H9 (cell line): ENCODE measurements at regions not wholly inside any gene's neighbourhood (a gene's known extent, or its start where the extent isn't known, plus 50 kb on each side); places are given as distances from the start of the nearest gene placed in this dataset.

Source experiments
- DNase-seq: peaks from one replicate; pipeline ENCODE4 v3.0.0-alpha.2; 2017
- H2AFZ ChIP-seq: one replicate; pipeline ENCODE4 v1.6.1; 2013; ENCODE audit warnings: mild to moderate bottlenecking, low read length, control low read depth, moderate library complexity
- H2AK5ac ChIP-seq: 2 replicates; pipeline ENCODE4 v1.6.1; 2013; ENCODE audit warnings: low read length, control low read depth, mixed read lengths; ENCODE audit not compliant: insufficient read length
- H2BK120ac ChIP-seq: one replicate; pipeline ENCODE4 v1.6.1; 2013; ENCODE audit warnings: low read depth, mild to moderate bottlenecking, low read length, control low read depth, inconsistent platforms; ENCODE audit not compliant: poor library complexity, severe bottlenecking
- H2BK12ac ChIP-seq: 2 replicates; pipeline ENCODE4 v1.6.1; 2013; ENCODE audit warnings: low read length, control low read depth, mixed read lengths, low read depth; ENCODE audit not compliant: insufficient read length
- H2BK15ac ChIP-seq: 2 replicates; pipeline ENCODE4 v1.6.1; 2013; ENCODE audit warnings: low read depth, low read length, control low read depth
- H2BK20ac ChIP-seq: one replicate; pipeline ENCODE4 v1.6.1; 2013; ENCODE audit warnings: low read depth, mild to moderate bottlenecking, low read length, control low read depth, inconsistent platforms; ENCODE audit not compliant: poor library complexity, severe bottlenecking
- H2BK5ac ChIP-seq: 2 replicates; pipeline ENCODE4 v1.6.1; 2013; ENCODE audit warnings: low read length, control low read depth, mixed read lengths; ENCODE audit not compliant: insufficient read length
- H3K14ac ChIP-seq: 2 replicates; pipeline ENCODE4 v1.6.1; 2013; ENCODE audit warnings: low read length, control low read depth; ENCODE audit not compliant: insufficient read depth
- H3K18ac ChIP-seq: 2 replicates; pipeline ENCODE4 v1.6.1; 2013; ENCODE audit warnings: low read depth, mild to moderate bottlenecking, mixed read lengths, low read length, control low read depth; ENCODE audit not compliant: insufficient read length
- H3K23ac ChIP-seq: 2 replicates; pipeline ENCODE4 v1.6.1; 2013; ENCODE audit warnings: low read length, control low read depth, mixed read lengths, low read depth; ENCODE audit not compliant: insufficient read length
- H3K23me2 ChIP-seq: 2 replicates; pipeline ENCODE4 v1.6.1; 2013; ENCODE audit warnings: low read depth, mild to moderate bottlenecking, mixed read lengths, low read length, control low read depth; ENCODE audit not compliant: insufficient read length, poor library complexity, severe bottlenecking
- H3K27ac ChIP-seq: 2 replicates; pipeline ENCODE4 v1.5.1; 2013; ENCODE audit warnings: low read length, control low read depth, mixed read lengths, low read depth; ENCODE audit not compliant: insufficient read length
- H3K27me3 ChIP-seq: 2 replicates; pipeline ENCODE4 v1.6.1; 2013; ENCODE audit warnings: low read length, control low read depth, inconsistent platforms; ENCODE audit not compliant: insufficient read depth
- H3K4ac ChIP-seq: 2 replicates; pipeline ENCODE4 v1.6.1; 2013; ENCODE audit warnings: low read depth, mild to moderate bottlenecking, control low read depth, inconsistent platforms, low read length, moderate library complexity
- H3K4me1 ChIP-seq: 2 replicates; pipeline ENCODE4 v1.6.1; 2013; ENCODE audit warnings: low read length, control low read depth, inconsistent platforms; ENCODE audit not compliant: insufficient read depth
- H3K4me2 ChIP-seq: 2 replicates; pipeline ENCODE4 v1.6.1; 2013; ENCODE audit warnings: low read length, control low read depth, mixed read lengths; ENCODE audit not compliant: insufficient read length, insufficient read depth
- H3K56ac ChIP-seq: 2 replicates; pipeline ENCODE4 v1.6.1; 2013; ENCODE audit warnings: low read depth, mild to moderate bottlenecking, mixed read lengths, low read length, control low read depth; ENCODE audit not compliant: insufficient read length
- H3K79me1 ChIP-seq: 2 replicates; pipeline ENCODE4 v1.6.1; 2013; ENCODE audit warnings: low read depth, mild to moderate bottlenecking, moderate library complexity, low read length, control low read depth, inconsistent platforms; ENCODE audit not compliant: insufficient read depth, poor library complexity, severe bottlenecking
- H3K79me2 ChIP-seq: 2 replicates; pipeline ENCODE4 v1.6.1; 2013; ENCODE audit warnings: low read length, control low read depth, inconsistent platforms; ENCODE audit not compliant: insufficient read depth
- H3K9ac ChIP-seq: 2 replicates; pipeline ENCODE4 v1.6.1; 2013; ENCODE audit warnings: low read length, control low read depth, mixed read lengths; ENCODE audit not compliant: insufficient read length; ENCODE audit errors: extremely low read depth
- H3K9me3 ChIP-seq: one replicate; pipeline ENCODE4 v1.6.1; 2013; ENCODE audit warnings: low read depth, low read length, inconsistent platforms; ENCODE audit not compliant: control insufficient read depth
- H3T11ph ChIP-seq: one replicate; pipeline ENCODE4 v1.6.1; 2013; ENCODE audit warnings: mild to moderate bottlenecking, low read length, control low read depth, inconsistent platforms
- H4K20me1 ChIP-seq: one replicate; pipeline ENCODE4 v1.6.1; 2013; ENCODE audit not compliant: control insufficient read depth, insufficient read length, insufficient read depth
- H4K5ac ChIP-seq: 2 replicates; pipeline ENCODE4 v1.6.1; 2013; ENCODE audit warnings: low read depth, mild to moderate bottlenecking, mixed read lengths, low read length, control low read depth; ENCODE audit not compliant: insufficient read length
- H4K8ac ChIP-seq: replicated peaks from 2 replicates; pipeline ENCODE4 v1.6.1; 2013; ENCODE audit warnings: low read length, control low read depth, mixed read lengths, low read depth; ENCODE audit not compliant: insufficient read length
- H4K91ac ChIP-seq: 2 replicates; pipeline ENCODE4 v1.6.1; 2013; ENCODE audit warnings: low read depth, mild to moderate bottlenecking, moderate library complexity, mixed read lengths, low read length, control low read depth; ENCODE audit not compliant: insufficient read length
- H3K27ac Mint-ChIP-seq, 3 experiments: 2 replicates in 2 of 3; 3 replicates in 1 of 3; pipeline ENCODE4 v1.8.0; 2020 to 2021; ENCODE audit warnings: mixed read lengths in 3 of 3, mild to moderate bottlenecking in 1 of 3, moderate library complexity in 1 of 3
- H3K27me3 Mint-ChIP-seq: 2 replicates; pipeline ENCODE4 v1.8.0; 2021; ENCODE audit warnings: low read depth, mild to moderate bottlenecking, moderate library complexity, mixed read lengths
- H3K36me3 Mint-ChIP-seq, 3 experiments: 2 replicates in 2 of 3; 3 replicates in 1 of 3; pipeline ENCODE4 v1.8.0; 2020 to 2021; ENCODE audit warnings: low read depth in 3 of 3, mixed read lengths in 3 of 3; ENCODE audit not compliant: insufficient read depth in 1 of 3
- H3K4me1 Mint-ChIP-seq, 2 experiments: 2 replicates each; pipeline ENCODE4 v1.8.0; 2020; ENCODE audit warnings: mixed read lengths in 2 of 2
- H3K4me3 Mint-ChIP-seq, 2 experiments: 2 replicates in 1 of 2; 3 replicates in 1 of 2; pipeline ENCODE4 v1.8.0; 2020 to 2021; ENCODE audit warnings: mild to moderate bottlenecking in 2 of 2, mixed read lengths in 2 of 2, moderate library complexity in 1 of 2
- H3K9me3 Mint-ChIP-seq, 2 experiments: 2 replicates in 1 of 2; 3 replicates in 1 of 2; pipeline ENCODE4 v1.8.0; 2020; ENCODE audit warnings: mild to moderate bottlenecking in 2 of 2, mixed read lengths in 2 of 2, moderate library complexity in 1 of 2
- CTCF ChIP-seq: fragments of 200-600 bp; sonication (generic); conservative IDR thresholded peaks from 3 replicates; pipeline ENCODE4 v1.8.0; 2021; ENCODE audit warnings: antibody characterized with exemption, mild to moderate bottlenecking
- WGBS: extraction: QIAGEN DNeasy Blood & Tissue Kit; methylation state at CpG from one replicate; pipeline ENCODE4 v1.1.7; 2013; ENCODE audit warnings: missing lambda C conversion rate, low lambda C conversion rate, mixed read lengths; ENCODE audit not compliant: insufficient read length; ENCODE audit errors: extremely low coverage; 5-methylcytosine and 5-hydroxymethylcytosine counted together

GRCh38 chr7:67413670-67414069, 417.0 kb downstream of the TYW1 start:
- TF ChIP-seq CTCF = no peak
- Histone ChIP-seq H3K18ac (no peak overlapping the region), H3K4ac (no peak overlapping the region), H3K79me2 (no peaks in the 10 kb centered on the region), H2BK120ac (no peak overlapping the region), H3K27me3 (no peaks in the 10 kb centered on the region), H3K4me2 (peak overlapping the region; percentile 28), H3K23ac (no peak overlapping the region), H2BK15ac (no peak overlapping the region), H4K20me1 (no peaks in the 10 kb centered on the region), H2BK5ac (no peak overlapping the region), H3K4me1 (peaks cover 2% of the 10 kb centered on the region; the same call in 1 of the 2 replicates), H2BK12ac (no peak overlapping the region), H4K8ac (no peak overlapping the region), H4K91ac (no peak overlapping the region), H3K27ac (no peak overlapping the region), H2BK20ac (no peak overlapping the region), H3K23me2 (no peaks in the 10 kb centered on the region), H3K9me3 (peaks cover 5% of the 10 kb centered on the region), H2AK5ac (no peak overlapping the region), H3K79me1 (no peaks in the 10 kb centered on the region), H3K9ac (no peak overlapping the region), H2AFZ (no peak overlapping the region), H3K56ac (no peak overlapping the region), H4K5ac (no peak overlapping the region), H3K14ac (no peak overlapping the region), H3T11ph (no peak overlapping the region)
- peaks cover 30 to 33% of the 10 kb centered on the region in 2 experiments for H3K9me3 Mint-ChIP-seq
- WGBS = no CpG with 5 or more reads among the region's 3 CpGs
- peaks cover 9 to 21% (median 14%) of the 10 kb centered on the region in 3 experiments for H3K36me3 Mint-ChIP-seq
- H3K4me3 Mint-ChIP-seq = no peak overlapping the region
- DNase-seq = peak; percentile 43
- H3K4me1 Mint-ChIP-seq = peaks cover 14 to 17% of the 10 kb centered on the region in 2 experiments
- no peak overlapping the region for H3K27ac Mint-ChIP-seq
- H3K27me3 Mint-ChIP-seq = peaks cover 3% of the 10 kb centered on the region; the same call in 1 of the 2 replicates
